Hematopoietic multipotent progenitor cell (in vitro differentiated cells): ENCODE measurements at regions not wholly inside any gene's neighbourhood (a gene's known extent, or its start where the extent isn't known, plus 50 kb on each side); places are given as distances from the start of the nearest gene placed in this dataset.
"Not testable (repeated sequence)": the region's sequence is repeated elsewhere in the genome, so short reads cannot be mapped to it uniquely, and the experiment has no call there.

Experiments used
- DNase-seq, 3 donors: peaks; one replicate each; pipeline ENCODE4 v3.0.0-alpha.2; 2011 to 2015; ENCODE audit warnings: low read depth in 2 of 3, low spot score in 2 of 3

GRCh38 chr2:16774980-16775898, 109.6 kb upstream of the CYRIA start:
- DNase-seq: no peak

DNA sequence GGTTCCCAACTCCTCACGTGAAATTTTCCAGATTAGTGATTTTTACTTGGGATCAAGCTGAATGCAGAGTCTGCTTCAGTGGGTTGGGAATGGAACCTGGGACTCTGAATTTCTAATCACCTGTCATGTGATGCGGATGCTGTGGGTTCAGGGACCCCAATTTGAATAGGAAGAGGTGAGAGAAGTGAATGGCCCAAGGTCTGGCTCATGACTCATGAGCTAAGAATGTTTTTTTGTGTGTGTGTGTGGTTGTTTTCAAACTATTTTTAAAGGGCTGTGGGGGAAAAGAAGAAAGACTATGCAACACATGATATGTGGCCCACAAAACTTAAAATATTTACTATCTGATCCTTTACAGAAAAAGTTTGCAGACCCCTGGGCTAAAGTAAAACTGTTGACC, 108.5 kb upstream of the CYRIA start:
- DNase-seq: no peak

GRCh38 chr2:16773080-16773713, 107.6 kb upstream of the CYRIA start:
- DNase-seq: peak in 2 of 3 donors; percentile 33 to 75

GRCh38 chr2:16767789-16768476, 102.3 kb upstream of the CYRIA start:
- no peak for DNase-seq

GRCh38 chr2:16765356-16765755, 99.7 kb upstream of the CYRIA start:
- DNase-seq: no peak

- no peak for DNase-seq
Observed at GRCh38 chr2:16764487-16764886, 98.9 kb upstream of the CYRIA start.

DNA sequence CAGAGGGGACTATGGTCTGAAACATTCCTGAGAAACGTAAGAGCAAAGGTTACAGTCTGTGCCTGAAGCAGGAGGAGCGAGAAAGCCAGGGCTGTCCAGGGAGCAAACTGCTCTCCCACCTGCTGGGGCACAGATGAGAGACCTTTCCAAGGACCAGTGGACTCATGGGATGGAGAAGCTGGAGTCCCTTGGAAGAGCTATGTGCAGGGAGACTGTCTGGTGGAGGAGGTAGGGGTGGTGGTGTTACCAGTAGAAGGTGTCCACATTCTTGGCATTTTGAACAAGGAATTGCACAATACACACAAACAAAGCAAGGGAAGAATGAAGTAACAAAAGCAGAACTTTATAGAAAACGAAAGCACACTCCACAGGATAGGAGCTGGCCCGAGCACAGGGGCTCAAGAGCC, 97.9 kb upstream of the CYRIA start:
- no peak for DNase-seq

- no peak for DNase-seq
Observed at GRCh38 chr2:16763056-16763455, 97.4 kb upstream of the CYRIA start.

- no peak for DNase-seq
Observed at GRCh38 chr2:16760426-16760825, 94.8 kb upstream of the CYRIA start.

GRCh38 chr2:16756831-16757644, 91.4 kb upstream of the CYRIA start:
- DNase-seq: peak; percentile 21 to 67 (median 66)

GRCh38 chr2:16755442-16755841, 89.8 kb upstream of the CYRIA start:
- DNase-seq: no peak

GRCh38 chr2:16753025-16753424, 87.4 kb upstream of the CYRIA start:
- DNase-seq: not testable (repeated sequence)

GRCh38 chr2:16750925-16751214, 85.2 kb upstream of the CYRIA start:
- not testable (repeated sequence) for DNase-seq

DNA sequence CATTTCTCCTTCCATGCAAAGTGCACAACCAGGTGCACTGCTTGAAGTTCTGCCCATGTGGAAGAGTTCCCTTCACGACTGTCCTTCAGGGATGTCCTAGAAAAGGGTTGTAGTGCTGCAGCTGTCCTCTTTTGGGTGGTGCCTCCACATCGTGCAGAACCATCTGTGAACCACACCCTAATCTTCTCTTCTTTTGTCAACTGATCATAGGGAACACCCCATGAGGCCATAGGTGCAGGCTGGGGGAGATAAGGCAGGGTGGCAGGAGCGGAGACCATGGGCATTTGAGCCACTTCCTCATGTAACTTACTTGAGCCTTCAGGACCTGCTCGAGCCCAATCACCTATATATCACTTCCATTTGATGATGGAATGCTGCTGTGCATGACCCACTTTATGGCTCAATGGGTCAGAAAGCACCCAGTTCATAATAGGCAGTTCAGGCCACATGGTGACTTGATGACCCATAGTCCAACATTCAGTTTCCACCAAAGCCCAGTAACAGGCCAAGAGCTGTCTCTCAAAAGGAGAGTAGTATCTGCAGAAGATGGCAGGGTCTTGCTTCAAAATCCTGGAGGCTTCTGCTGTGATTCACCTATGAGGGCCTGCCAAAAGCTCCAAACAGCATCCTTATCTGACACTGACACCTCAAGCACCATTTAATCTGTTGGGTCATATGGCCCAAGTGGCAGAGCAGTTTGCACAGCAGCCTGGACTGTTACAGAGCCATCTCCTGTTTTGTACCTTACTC, 84.7 kb upstream of the CYRIA start:
- DNase-seq: no peak

GRCh38 chr2:16748511-16749266, 83.1 kb upstream of the CYRIA start:
- not testable (repeated sequence) for DNase-seq

GRCh38 chr2:16747689-16748088, 82.1 kb upstream of the CYRIA start:
- no peak for DNase-seq

DNA sequence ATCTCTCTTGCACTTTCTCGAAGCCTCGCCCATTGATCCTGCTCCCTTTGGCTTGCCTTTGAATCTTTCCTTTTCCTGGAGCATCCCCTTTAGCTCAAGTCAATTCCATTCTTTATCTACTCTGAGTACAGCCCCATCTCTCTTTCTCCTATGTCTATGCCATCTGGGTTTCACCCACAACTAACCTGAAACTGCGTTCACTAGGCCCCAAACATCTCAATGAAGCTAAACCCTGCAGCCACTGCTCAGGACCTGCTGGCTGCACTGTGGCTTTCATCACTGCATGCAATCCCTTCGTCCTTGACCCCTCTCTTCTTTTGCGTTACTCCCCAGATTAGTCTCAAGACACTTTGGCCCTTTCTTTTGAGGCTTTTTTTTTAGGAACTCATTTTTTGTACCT, 81.6 kb upstream of the CYRIA start:
- no peak for DNase-seq

GRCh38 chr2:16746833-16747232, 81.2 kb upstream of the CYRIA start:
- no peak for DNase-seq

- no peak for DNase-seq
Observed at GRCh38 chr2:16746329-16746728, 80.7 kb upstream of the CYRIA start.
